SK-N-MC (cell line): ENCODE measurements at regions not wholly inside any gene's neighbourhood (a gene's known extent, or its start where the extent isn't known, plus 50 kb on each side); places are given as distances from the start of the nearest gene placed in this dataset.
A peak's percentile ranks its signal among the peaks of the same experiment; 100 is the strongest.

ENCODE experiments used
- DNase-seq: peaks from one replicate; pipeline ENCODE4 v3.0.0-alpha.2; 2011; ENCODE audit warnings: low read depth, low spot score
- H3K27ac ChIP-seq: fragments of 200-600 bp; sonication (generic); 2 replicates; pipeline ENCODE4 v1.5.1; 2016; ENCODE audit warnings: mixed run types
- H3K36me3 ChIP-seq: fragments of 200-600 bp; sonication (generic); 2 replicates; pipeline ENCODE4 v1.6.1; 2017; ENCODE audit warnings: antibody characterized with exemption, low read length, mixed read lengths; ENCODE audit not compliant: insufficient read depth
- H3K4me3 ChIP-seq: fragments of 200-600 bp; sonication (generic); 2 replicates; pipeline ENCODE4 v1.5.1; 2016
- H3K9ac ChIP-seq: fragments of 200-600 bp; sonication (generic); 2 replicates; pipeline ENCODE4 v1.8.0; 2017; ENCODE audit warnings: mixed run types, mixed read lengths; ENCODE audit not compliant: insufficient read length
- H3K9me3 ChIP-seq: fragments of 200-600 bp; sonication (generic); 2 replicates; pipeline ENCODE4 v1.6.1; 2017; ENCODE audit warnings: low read depth, mild to moderate bottlenecking, antibody characterized with exemption, low read length, moderate library complexity, mixed read lengths
- EZH2 ChIP-seq: fragments of 200-600 bp; sonication (generic); IDR thresholded peaks from one replicate; pipeline ENCODE4 v1.6.1; 2017; ENCODE audit warnings: antibody characterized with exemption
- FOXP2 ChIP-seq: optimal IDR thresholded peaks from 2 replicates; pipeline ENCODE3; 2011; ENCODE audit warnings: mild to moderate bottlenecking, moderate library complexity; ENCODE audit not compliant: insufficient read depth; ENCODE audit errors: extremely low read length, control extremely low read depth
- POLR2AphosphoS5 ChIP-seq: IDR thresholded peaks from 2 replicates; pipeline ENCODE4 v1.6.1; 2012; ENCODE audit warnings: mild to moderate bottlenecking, low read depth, low read length, borderline replicate concordance

GRCh38 chr3:161555320-161555719, 58.7 kb downstream of the OTOL1 start:
- H3K27ac ChIP-seq: no peak overlapping the region
- TF ChIP-seq POLR2AphosphoS5 (no peak), FOXP2 (no peak), EZH2 (no peak)
- no peak overlapping the region for H3K4me3 ChIP-seq
- no peak overlapping the region for H3K9ac ChIP-seq
- H3K9me3 ChIP-seq: no peaks in the 10 kb centered on the region
- DNase-seq: no peak
- no peaks in the 10 kb centered on the region for H3K36me3 ChIP-seq

DNA sequence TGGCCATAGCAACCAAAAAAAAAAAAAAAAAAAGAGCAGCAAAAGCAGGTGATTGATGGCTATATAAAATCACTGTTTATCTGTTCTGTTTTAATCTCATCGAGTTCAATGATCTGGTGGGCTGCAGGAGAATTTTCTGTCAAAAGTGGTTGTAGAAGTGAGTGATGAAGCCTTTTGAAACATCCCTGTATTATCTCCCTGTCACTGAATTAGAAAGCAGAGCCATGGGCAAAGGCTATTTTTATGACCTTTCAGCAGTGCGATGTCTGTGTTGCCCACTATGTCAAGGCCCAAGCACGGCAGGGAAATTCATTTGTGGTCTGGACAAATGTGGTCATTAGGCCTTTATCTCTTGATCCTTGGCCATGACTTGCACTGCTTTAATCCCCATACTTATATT, 59.9 kb downstream of the OTOL1 start:
- no peak overlapping the region for H3K27ac ChIP-seq
- no peak overlapping the region for H3K9ac ChIP-seq
- TF ChIP-seq FOXP2 (no peak), POLR2AphosphoS5 (no peak), EZH2 (no peak)
- no peak for DNase-seq
- no peaks in the 10 kb centered on the region for H3K9me3 ChIP-seq
- H3K4me3 ChIP-seq: no peak overlapping the region
- no peaks in the 10 kb centered on the region for H3K36me3 ChIP-seq

GRCh38 chr3:161556941-161557340, 60.3 kb downstream of the OTOL1 start:
- no peak overlapping the region for H3K27ac ChIP-seq
- DNase-seq: no peak
- TF ChIP-seq EZH2: no peak
- TF ChIP-seq POLR2AphosphoS5: no peak
- TF ChIP-seq FOXP2: no peak

DNA sequence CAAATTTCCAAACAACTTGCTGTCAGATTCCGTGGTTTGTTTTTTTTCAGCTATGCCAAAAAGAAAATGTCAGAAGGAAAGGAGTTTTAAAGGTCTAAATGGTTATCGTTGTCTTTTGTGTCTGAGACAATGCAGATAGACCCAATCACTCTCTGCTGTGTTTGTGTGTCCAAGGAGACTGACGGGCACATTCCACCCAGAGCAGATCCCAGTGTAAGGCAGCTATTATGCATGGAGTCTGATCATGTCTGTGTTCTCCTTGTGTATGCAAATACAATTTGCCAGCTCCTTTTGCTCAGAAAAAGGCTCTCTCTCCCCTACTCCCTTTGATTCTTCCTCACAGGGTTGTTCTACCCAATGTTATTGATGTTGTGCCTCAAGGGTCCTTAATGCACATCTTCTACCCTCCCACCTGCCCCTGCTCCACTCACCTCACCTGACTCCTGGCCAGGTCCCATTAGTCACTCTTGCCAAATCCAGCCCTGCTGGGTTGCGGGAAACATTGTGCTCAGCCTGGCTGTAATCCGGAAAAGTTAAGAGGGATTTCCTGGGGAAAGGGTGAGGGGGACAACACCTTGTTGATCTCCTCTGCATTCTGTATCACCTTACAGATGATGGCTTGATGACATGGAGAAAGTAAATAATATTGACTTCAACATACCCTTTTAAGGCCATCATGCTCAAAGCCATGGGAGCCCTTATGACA, 61.0 kb downstream of the OTOL1 start:
- Histone ChIP-seq H3K4me3 (no peak overlapping the region), H3K9me3 (no peaks in the 10 kb centered on the region), H3K9ac (no peak overlapping the region), H3K36me3 (no peaks in the 10 kb centered on the region), H3K27ac (no peak overlapping the region)
- TF ChIP-seq FOXP2 (no peak), EZH2 (no peak), POLR2AphosphoS5 (no peak)
- DNase-seq: no peak

More at GRCh38 chr3:161556941-161557340, 60.3 kb downstream of the OTOL1 start:
- Histone ChIP-seq H3K9me3 (no peaks in the 10 kb centered on the region), H3K36me3 (no peaks in the 10 kb centered on the region), H3K4me3 (no peak overlapping the region), H3K9ac (no peak overlapping the region)

GRCh38 chr3:161558236-161558635, 61.6 kb downstream of the OTOL1 start:
- Histone ChIP-seq H3K4me3 (no peak overlapping the region), H3K36me3 (no peaks in the 10 kb centered on the region), H3K27ac (peak overlapping the region; percentile 72; the same call in 1 of the 2 replicates), H3K9ac (no peak overlapping the region), H3K9me3 (no peaks in the 10 kb centered on the region)
- DNase-seq: no peak
- TF ChIP-seq FOXP2 (peak; percentile 4), POLR2AphosphoS5 (no peak)

GRCh38 chr3:161559177-161559998, 62.8 kb downstream of the OTOL1 start:
- Histone ChIP-seq H3K27ac (peak overlapping the region; percentile 72), H3K4me3 (peak overlapping the region; percentile 64), H3K9me3 (peaks cover 3% of the 10 kb centered on the region; the same call in 1 of the 2 replicates), H3K9ac (peak overlapping the region; percentile 45), H3K36me3 (peaks cover 4% of the 10 kb centered on the region; the same call in 1 of the 2 replicates)
- peak; percentile 81 for DNase-seq
- no peak for TF ChIP-seq EZH2
- no peak for TF ChIP-seq POLR2AphosphoS5
- TF ChIP-seq FOXP2: no peak

- peak; percentile 79 for DNase-seq
- Histone ChIP-seq H3K4me3 (peak overlapping the region; percentile 64), H3K36me3 (peaks cover 5% of the 10 kb centered on the region; the same call in 1 of the 2 replicates), H3K27ac (peak overlapping the region; percentile 72), H3K9me3 (peaks cover 3% of the 10 kb centered on the region; the same call in 1 of the 2 replicates), H3K9ac (peak overlapping the region; percentile 45)
- TF ChIP-seq EZH2: no peak
- TF ChIP-seq FOXP2: peak; percentile 14
Measured at GRCh38 chr3:161560008-161560637, 63.5 kb downstream of the OTOL1 start.

- Histone ChIP-seq H3K36me3 (peaks cover 8% of the 10 kb centered on the region; the same call in 1 of the 2 replicates), H3K9ac (no peak overlapping the region), H3K4me3 (no peak overlapping the region), H3K9me3 (peaks cover 6% of the 10 kb centered on the region; the same call in 1 of the 2 replicates), H3K27ac (no peak overlapping the region)
- no peak for DNase-seq
- TF ChIP-seq FOXP2: no peak
- no peak for TF ChIP-seq POLR2AphosphoS5
Measured at GRCh38 chr3:161567577-161568361, 71.2 kb downstream of the OTOL1 start.

- DNase-seq: no peak
- TF ChIP-seq POLR2AphosphoS5 (no peak), FOXP2 (no peak), EZH2 (no peak)
Measured at GRCh38 chr3:161568671-161569070, 72.1 kb downstream of the OTOL1 start.

More at GRCh38 chr3:161568671-161569070, 72.1 kb downstream of the OTOL1 start:
- Histone ChIP-seq H3K9ac (no peak overlapping the region), H3K27ac (no peak overlapping the region), H3K4me3 (no peak overlapping the region), H3K9me3 (peaks cover 3% of the 10 kb centered on the region; the same call in 1 of the 2 replicates), H3K36me3 (peaks cover 4% of the 10 kb centered on the region; the same call in 1 of the 2 replicates)
